ENCODE measurements at regions not wholly inside any gene's neighbourhood (a gene's known extent, or its start where the extent isn't known, plus 50 kb on each side); places are given as distances from the start of the nearest gene placed in this dataset.

DNA sequence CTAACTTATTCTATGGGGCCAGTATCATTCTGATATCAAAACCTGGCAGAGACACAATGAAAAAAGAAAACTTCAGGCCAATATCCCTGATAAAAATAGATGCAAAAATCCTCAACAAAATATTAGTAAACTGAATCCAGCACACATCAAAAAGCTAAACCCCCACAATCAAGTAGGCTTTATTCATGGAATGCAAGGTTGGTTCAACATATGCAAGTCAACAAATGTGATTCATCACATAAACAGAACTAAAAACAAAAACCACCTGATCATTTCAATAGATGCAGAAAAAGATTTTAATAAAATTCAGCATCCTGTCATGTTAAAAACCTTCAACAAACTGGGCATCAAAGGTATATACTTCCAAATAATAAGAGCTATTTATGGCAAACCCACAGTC, 133.9 kb upstream of the SSTR4 start:
- Histone ChIP-seq H3K36me3 (no peaks in the 10 kb centered on the region), H3K4me3 (no peak overlapping the region), H3K4me1 (no peaks in the 10 kb centered on the region), H3K27me3 (ENCODE audit: low read depth) (no peaks in the 10 kb centered on the region), H3K9me3 (peaks cover 9% of the 10 kb centered on the region), H3K27ac (no peak overlapping the region)
- DNase-seq = no peak
- intact Hi-C loops (cut with DNase I) = no loop called here
- no peak for ATAC-seq
- TF ChIP-seq, protein P1, sequence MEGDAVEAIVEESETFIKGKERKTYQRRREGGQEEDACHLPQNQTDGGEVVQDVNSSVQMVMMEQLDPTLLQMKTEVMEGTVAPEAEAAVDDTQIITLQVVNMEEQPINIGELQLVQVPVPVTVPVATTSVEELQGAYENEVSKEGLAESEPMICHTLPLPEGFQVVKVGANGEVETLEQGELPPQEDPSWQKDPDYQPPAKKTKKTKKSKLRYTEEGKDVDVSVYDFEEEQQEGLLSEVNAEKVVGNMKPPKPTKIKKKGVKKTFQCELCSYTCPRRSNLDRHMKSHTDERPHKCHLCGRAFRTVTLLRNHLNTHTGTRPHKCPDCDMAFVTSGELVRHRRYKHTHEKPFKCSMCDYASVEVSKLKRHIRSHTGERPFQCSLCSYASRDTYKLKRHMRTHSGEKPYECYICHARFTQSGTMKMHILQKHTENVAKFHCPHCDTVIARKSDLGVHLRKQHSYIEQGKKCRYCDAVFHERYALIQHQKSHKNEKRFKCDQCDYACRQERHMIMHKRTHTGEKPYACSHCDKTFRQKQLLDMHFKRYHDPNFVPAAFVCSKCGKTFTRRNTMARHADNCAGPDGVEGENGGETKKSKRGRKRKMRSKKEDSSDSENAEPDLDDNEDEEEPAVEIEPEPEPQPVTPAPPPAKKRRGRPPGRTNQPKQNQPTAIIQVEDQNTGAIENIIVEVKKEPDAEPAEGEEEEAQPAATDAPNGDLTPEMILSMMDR (IDR thresholded peaks at IDR 0.05) = no peak

DNA sequence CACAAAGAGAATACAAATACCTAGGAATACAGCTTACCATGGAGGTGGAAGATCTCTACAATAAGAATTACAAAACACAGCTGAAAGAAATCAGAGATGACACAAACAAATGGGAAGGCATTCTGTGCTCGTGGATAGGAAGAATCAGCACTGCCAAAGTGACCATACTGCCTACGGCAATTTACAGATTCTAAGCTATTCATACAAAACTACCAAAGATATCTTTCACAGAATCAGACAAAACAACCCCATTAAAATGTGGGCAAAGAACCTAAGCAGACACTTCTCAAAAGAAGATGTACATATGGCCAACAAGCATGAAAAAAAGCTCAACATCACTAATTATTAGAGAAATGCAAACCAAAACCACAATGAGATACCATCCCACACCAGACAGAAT, 133.2 kb upstream of the SSTR4 start:
- Histone ChIP-seq H3K4me1 (no peaks in the 10 kb centered on the region), H3K4me3 (no peak overlapping the region), H3K9me3 (peaks cover 9% of the 10 kb centered on the region), H3K27ac (no peak overlapping the region), H3K27me3 (ENCODE audit: low read depth) (no peaks in the 10 kb centered on the region), H3K36me3 (no peaks in the 10 kb centered on the region)
- TF ChIP-seq, protein P1 (IDR thresholded peaks at IDR 0.05) = no peak
- no peak for ATAC-seq
- DNase-seq = no peak
- intact Hi-C loops (cut with DNase I) = no loop called here

DNA sequence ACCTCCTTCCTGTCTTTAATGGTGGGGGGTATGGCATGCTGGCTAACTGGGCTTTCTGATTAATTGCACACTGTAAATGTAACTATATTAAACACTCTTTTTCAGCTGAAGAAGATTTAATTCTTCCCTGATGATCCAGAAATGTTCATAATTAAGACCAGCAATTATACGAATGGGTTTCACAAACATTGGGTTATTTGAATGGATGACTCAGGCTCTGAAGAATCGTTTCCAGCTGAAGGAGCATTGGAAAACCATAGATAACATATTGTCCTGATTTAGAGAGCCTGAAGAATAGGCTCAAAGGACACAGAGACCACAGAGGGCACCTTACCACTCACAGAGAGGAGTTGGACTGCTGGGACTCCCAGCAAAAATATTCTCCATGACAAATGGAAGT, 130.7 kb upstream of the SSTR4 start:
- Histone ChIP-seq H3K4me3 (no peak overlapping the region), H3K9me3 (peaks cover 9% of the 10 kb centered on the region), H3K27me3 (ENCODE audit: low read depth) (peaks cover 4% of the 10 kb centered on the region), H3K27ac (no peak overlapping the region), H3K4me1 (no peaks in the 10 kb centered on the region), H3K36me3 (no peaks in the 10 kb centered on the region)
- ATAC-seq (no peak), DNase-seq (no peak)
- intact Hi-C loops (cut with DNase I) = no loop called here
- TF ChIP-seq, protein P1 (IDR thresholded peaks at IDR 0.05) = no peak

DNA sequence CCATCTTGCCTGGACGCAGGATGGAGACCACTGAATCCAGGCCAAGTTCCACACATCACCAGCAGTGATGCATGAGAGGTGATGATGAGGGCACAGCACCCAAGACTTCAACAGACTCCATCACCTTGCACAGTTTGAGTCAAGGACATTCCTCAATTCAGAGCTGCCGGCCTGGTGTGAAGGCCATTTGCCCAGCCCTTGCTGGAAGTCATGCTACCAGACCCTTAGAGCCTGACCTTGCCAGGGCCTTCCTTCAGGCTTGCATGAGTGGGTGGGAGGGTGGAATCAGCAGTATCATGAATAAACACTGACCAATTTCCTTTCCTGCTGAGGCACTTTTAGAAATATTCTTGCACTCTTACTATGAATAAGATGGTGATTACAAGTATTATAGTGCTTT, 130.2 kb upstream of the SSTR4 start:
- TF ChIP-seq, protein P1 (IDR thresholded peaks at IDR 0.05) = no peak
- Histone ChIP-seq H3K9me3 (peaks cover 9% of the 10 kb centered on the region), H3K27ac (no peak overlapping the region), H3K4me1 (no peaks in the 10 kb centered on the region), H3K27me3 (ENCODE audit: low read depth) (peaks cover 4% of the 10 kb centered on the region), H3K4me3 (no peak overlapping the region), H3K36me3 (no peaks in the 10 kb centered on the region)
- no peak for ATAC-seq
- intact Hi-C loops (cut with DNase I) = no loop called here
- no peak for DNase-seq

DNA sequence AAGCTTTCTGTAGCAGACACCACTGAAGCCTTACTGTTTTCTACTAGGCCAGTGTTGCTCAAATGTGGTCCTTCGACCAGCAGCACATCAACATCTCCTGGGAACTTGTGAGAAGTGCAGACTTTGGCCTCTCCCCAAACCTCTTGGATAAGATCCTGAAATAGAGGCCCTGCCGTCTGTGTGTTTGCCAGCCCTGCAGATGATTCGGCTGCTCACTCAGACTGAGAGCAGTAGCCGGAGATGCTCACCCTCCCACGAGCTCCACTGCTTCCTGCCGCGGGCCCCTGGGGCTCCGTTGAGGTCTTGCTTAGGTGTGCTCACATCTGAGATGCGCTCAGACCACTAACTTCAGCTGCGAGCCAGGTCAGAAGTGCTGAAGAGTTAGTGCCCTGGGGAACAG, 129.5 kb upstream of the SSTR4 start:
- intact Hi-C loops (cut with DNase I) = no loop called here
- DNase-seq (no peak), ATAC-seq (no peak)

More for the DNA sequence above, 129.5 kb upstream of the SSTR4 start:
- H3K9me3 ChIP-seq = peaks cover 9% of the 10 kb centered on the region
- TF ChIP-seq, protein P1 (IDR thresholded peaks at IDR 0.05) = no peak
- H3K36me3 ChIP-seq = no peaks in the 10 kb centered on the region
- H3K4me1 ChIP-seq = no peaks in the 10 kb centered on the region
- H3K4me3 ChIP-seq = no peak overlapping the region
- no peak overlapping the region for H3K27ac ChIP-seq
- peaks cover 4% of the 10 kb centered on the region for H3K27me3 ChIP-seq (ENCODE audit: low read depth)

Data from lower lobe of right lung (tissue), 2 donors.